Body of pancreas (tissue), 4 donors: ENCODE measurements at regions not wholly inside any gene's neighbourhood (a gene's known extent, or its start where the extent isn't known, plus 50 kb on each side); places are given as distances from the start of the nearest gene placed in this dataset.

ENCODE experiments used
- POLR2A ChIP-seq, 3 donors: fragments of 450-650 bp; IDR thresholded peaks; one replicate each; pipeline ENCODE4 v1.6.1; 2016; ENCODE audit warnings: antibody characterized with exemption in 3 of 3, mild to moderate bottlenecking in 2 of 3
- TF ChIP-seq, protein P1 (sequence below), 7 experiments: fragments of 450-650 bp in 4 of 7; fragments of 200-600 bp in 3 of 7; sonication (generic) in 3 of 7; IDR thresholded peaks; one replicate each; pipeline ENCODE4 v1.5.1; 2016 to 2019; ENCODE audit warnings: antibody characterized with exemption in 7 of 7

DNA sequence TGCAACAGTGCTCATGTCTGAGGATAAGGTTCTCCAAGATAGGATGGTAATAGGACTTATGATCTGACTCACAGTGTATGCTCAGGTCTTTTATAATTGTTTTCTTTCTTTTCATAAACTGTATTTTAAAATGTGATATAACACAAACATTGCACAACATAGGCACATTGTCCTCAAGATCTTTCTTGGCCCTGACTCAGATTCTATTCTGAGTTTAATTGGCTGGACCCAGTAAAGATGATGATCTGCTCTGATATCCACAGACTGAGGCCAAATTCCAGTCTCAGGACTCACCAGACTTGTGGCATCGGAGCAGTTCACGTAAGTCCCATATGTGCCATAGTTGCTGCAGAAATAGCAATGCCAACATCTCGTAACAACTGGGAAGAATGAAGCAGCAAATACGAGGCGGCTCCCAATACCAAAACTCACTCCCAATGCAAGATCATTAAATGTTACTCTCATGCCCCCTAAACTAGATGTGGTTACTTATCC lies 448.9 kb upstream of the SLC14A2 start:
- TF ChIP-seq, protein P1, sequence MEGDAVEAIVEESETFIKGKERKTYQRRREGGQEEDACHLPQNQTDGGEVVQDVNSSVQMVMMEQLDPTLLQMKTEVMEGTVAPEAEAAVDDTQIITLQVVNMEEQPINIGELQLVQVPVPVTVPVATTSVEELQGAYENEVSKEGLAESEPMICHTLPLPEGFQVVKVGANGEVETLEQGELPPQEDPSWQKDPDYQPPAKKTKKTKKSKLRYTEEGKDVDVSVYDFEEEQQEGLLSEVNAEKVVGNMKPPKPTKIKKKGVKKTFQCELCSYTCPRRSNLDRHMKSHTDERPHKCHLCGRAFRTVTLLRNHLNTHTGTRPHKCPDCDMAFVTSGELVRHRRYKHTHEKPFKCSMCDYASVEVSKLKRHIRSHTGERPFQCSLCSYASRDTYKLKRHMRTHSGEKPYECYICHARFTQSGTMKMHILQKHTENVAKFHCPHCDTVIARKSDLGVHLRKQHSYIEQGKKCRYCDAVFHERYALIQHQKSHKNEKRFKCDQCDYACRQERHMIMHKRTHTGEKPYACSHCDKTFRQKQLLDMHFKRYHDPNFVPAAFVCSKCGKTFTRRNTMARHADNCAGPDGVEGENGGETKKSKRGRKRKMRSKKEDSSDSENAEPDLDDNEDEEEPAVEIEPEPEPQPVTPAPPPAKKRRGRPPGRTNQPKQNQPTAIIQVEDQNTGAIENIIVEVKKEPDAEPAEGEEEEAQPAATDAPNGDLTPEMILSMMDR (IDR thresholded peaks at IDR 0.05) = no peak
- no peak for TF ChIP-seq POLR2A (IDR thresholded peaks at IDR 0.05)
